ENCODE measurements at regions not wholly inside any gene's neighbourhood (a gene's known extent, or its start where the extent isn't known, plus 50 kb on each side); places are given as distances from the start of the nearest gene placed in this dataset.

DNA sequence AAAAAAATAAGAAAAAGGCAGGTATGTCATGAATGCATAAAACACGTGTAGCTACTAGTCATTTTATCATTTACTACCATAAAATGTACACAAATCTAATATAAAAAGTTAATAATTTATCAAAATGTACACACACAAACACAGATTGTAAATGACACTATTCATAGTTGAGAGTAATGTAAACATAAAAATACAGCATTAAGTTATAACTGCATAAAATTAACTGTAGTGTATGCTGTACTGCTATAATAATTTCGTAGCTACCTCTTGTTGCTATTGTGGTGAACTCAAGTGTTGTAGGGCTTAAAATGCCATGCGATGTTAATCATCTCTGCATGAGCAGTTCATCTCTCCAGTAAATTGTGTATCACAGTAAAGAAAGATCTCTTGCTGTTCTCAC lies 170.0 kb downstream of the MRPL14 start:
- H3K9ac ChIP-seq (ENCODE audit: insufficient read depth, low read length, poor library complexity, severe bottlenecking): no peak overlapping the region
- H2AFZ ChIP-seq (ENCODE audit: insufficient read depth, low read depth, low read length, poor library complexity, severe bottlenecking): no peak overlapping the region
- intact Hi-C loops (cut with micrococcal nuclease): no loop called here
- H3K4me2 ChIP-seq (replicated peaks; ENCODE audit: extremely low read depth, low read length, poor library complexity, severe bottlenecking): no peak overlapping the region
- Mint-ChIP-seq H3K27ac (no peak overlapping the region), H3K4me3 (no peak overlapping the region), H3K4me1 (peaks cover 4% of the 10 kb centered on the region), H3K27me3 (ENCODE audit: low read depth in 3 of 3) (peaks cover 7 to 21% (median 13%) of the 10 kb centered on the region in 3 donors), H3K36me3 (no peaks in the 10 kb centered on the region), H3K9me3 (peaks cover 4 to 17% (median 7%) of the 10 kb centered on the region in 7 donors)
- no peaks in the 10 kb centered on the region for H3K9me3 ChIP-seq (replicated peaks in 1 of 2; ENCODE audit: control insufficient read depth in 1 of 2, insufficient read depth in 1 of 2, low read length in 2 of 2)
- no peak overlapping the region for H3K27ac ChIP-seq (ENCODE audit: low read depth in 1 of 2, low read length in 2 of 2)
- no peaks in the 10 kb centered on the region for H4K20me1 ChIP-seq (ENCODE audit: insufficient read depth, low read length)
- H3K4me3 ChIP-seq (replicated peaks in 1 of 3; ENCODE audit: low read depth in 2 of 3, low read length in 3 of 3): no peak overlapping the region
- H3K4me1 ChIP-seq (ENCODE audit: control insufficient read depth in 1 of 2, insufficient read depth in 2 of 2, low read length in 2 of 2): no peaks in the 10 kb centered on the region
- peaks cover 0 to 3% of the 10 kb centered on the region in 2 donors for H3K27me3 ChIP-seq (ENCODE audit: control insufficient read depth in 2 of 2, insufficient read depth in 2 of 2, low read length in 2 of 2)
- no peaks in the 10 kb centered on the region for H3K79me2 ChIP-seq (ENCODE audit: insufficient read depth, low read length)
- H3K36me3 ChIP-seq (replicated peaks in 1 of 2; ENCODE audit: control insufficient read depth in 1 of 2, insufficient read depth in 2 of 2, low read length in 2 of 2): no peaks in the 10 kb centered on the region
- TF ChIP-seq CTCF (IDR thresholded peaks at IDR 0.05): no peak
- no CpG with 5 or more reads among the region's 3 CpGs for WGBS (ENCODE audit: insufficient coverage)
- DNase-seq: no peak

DNA sequence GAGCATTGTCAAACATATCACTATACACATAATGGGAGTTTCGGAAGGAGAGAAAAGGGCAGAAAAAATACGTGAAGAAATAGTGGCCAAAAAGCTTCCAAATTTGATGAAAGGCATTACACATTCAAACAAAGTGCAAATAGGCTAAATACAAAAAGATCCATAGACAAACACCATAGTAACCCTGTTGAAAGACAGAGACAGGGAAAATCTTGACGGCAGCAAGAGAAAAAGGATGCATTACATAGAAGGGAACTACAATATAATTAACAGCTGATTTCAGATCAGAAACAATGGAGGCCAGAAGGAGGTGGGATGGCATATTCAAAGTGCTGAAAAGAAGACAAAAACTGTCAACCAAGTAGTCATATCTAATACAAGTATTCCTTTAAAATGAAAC lies 170.8 kb downstream of the MRPL14 start:
- TF ChIP-seq CTCF (IDR thresholded peaks at IDR 0.05): no peak
- WGBS (ENCODE audit: insufficient coverage): no CpG with 5 or more reads among the region's 3 CpGs
- Histone ChIP-seq H3K27me3 (ENCODE audit: control insufficient read depth in 2 of 2, insufficient read depth in 2 of 2, low read length in 2 of 2) (peaks cover 0 to 3% of the 10 kb centered on the region in 2 donors), H3K4me2 (replicated peaks; ENCODE audit: extremely low read depth, low read length, poor library complexity, severe bottlenecking) (no peak overlapping the region), H3K9me3 (replicated peaks in 1 of 2; ENCODE audit: control insufficient read depth in 1 of 2, insufficient read depth in 1 of 2, low read length in 2 of 2) (no peaks in the 10 kb centered on the region), H3K4me3 (replicated peaks in 1 of 3; ENCODE audit: low read depth in 2 of 3, low read length in 3 of 3) (no peak overlapping the region), H3K9ac (ENCODE audit: insufficient read depth, low read length, poor library complexity, severe bottlenecking) (no peak overlapping the region), H3K27ac (ENCODE audit: low read depth in 1 of 2, low read length in 2 of 2) (no peak overlapping the region), H3K79me2 (ENCODE audit: insufficient read depth, low read length) (no peaks in the 10 kb centered on the region), H4K20me1 (ENCODE audit: insufficient read depth, low read length) (no peaks in the 10 kb centered on the region), H2AFZ (ENCODE audit: insufficient read depth, low read depth, low read length, poor library complexity, severe bottlenecking) (no peak overlapping the region), H3K4me1 (ENCODE audit: control insufficient read depth in 1 of 2, insufficient read depth in 2 of 2, low read length in 2 of 2) (no peaks in the 10 kb centered on the region), H3K36me3 (replicated peaks in 1 of 2; ENCODE audit: control insufficient read depth in 1 of 2, insufficient read depth in 2 of 2, low read length in 2 of 2) (no peaks in the 10 kb centered on the region)
- Mint-ChIP-seq H3K4me3 (no peak overlapping the region), H3K27ac (no peak overlapping the region), H3K4me1 (peaks cover 4% of the 10 kb centered on the region), H3K36me3 (no peaks in the 10 kb centered on the region), H3K9me3 (peaks cover 4 to 17% (median 7%) of the 10 kb centered on the region in 7 donors), H3K27me3 (ENCODE audit: low read depth in 3 of 3) (peaks cover 7 to 16% (median 13%) of the 10 kb centered on the region in 3 donors)
- DNase-seq: no peak
- intact Hi-C loops (cut with micrococcal nuclease): no loop called here

All from CD14-positive monocyte (primary cell).